Loucy (cell line): ENCODE measurements at regions not wholly inside any gene's neighbourhood (a gene's known extent, or its start where the extent isn't known, plus 50 kb on each side); places are given as distances from the start of the nearest gene placed in this dataset.

Source experiments
- H2AFZ ChIP-seq: fragments of 200-600 bp; sonication (generic); 2 replicates; pipeline ENCODE4 v1.6.0; 2016; ENCODE audit warnings: antibody characterized with exemption, mild to moderate bottlenecking, low read length, moderate library complexity
- H3F3A ChIP-seq: fragments of 200-600 bp; 2 replicates; pipeline ENCODE4 v1.6.0; 2016; ENCODE audit warnings: antibody characterized with exemption, low read depth, mild to moderate bottlenecking
- H3K27me3 ChIP-seq: fragments of 200-600 bp; sonication (generic); 2 replicates; pipeline ENCODE4 v1.6.1; 2014; ENCODE audit warnings: low read length, mild to moderate bottlenecking; ENCODE audit not compliant: insufficient read depth, poor library complexity, severe bottlenecking
- H3K36me3 ChIP-seq: fragments of 200-600 bp; sonication (generic); 2 replicates; pipeline ENCODE4 v1.6.1; 2016; ENCODE audit warnings: low read length; ENCODE audit not compliant: insufficient read depth
- H3K4me1 ChIP-seq: fragments of 200-600 bp; sonication (generic); 2 replicates; pipeline ENCODE4 v1.5.1; 2014; ENCODE audit warnings: low read length, mild to moderate bottlenecking; ENCODE audit not compliant: insufficient read depth, poor library complexity, severe bottlenecking
- H3K4me2 ChIP-seq: fragments of 200-600 bp; sonication (generic); 2 replicates; pipeline ENCODE4 v1.6.0; 2014; ENCODE audit warnings: antibody characterized with exemption, low read length, low read depth, mild to moderate bottlenecking; ENCODE audit not compliant: poor library complexity, severe bottlenecking
- H3K4me3 ChIP-seq: fragments of 200-600 bp; sonication (generic); 2 replicates; pipeline ENCODE4 v1.5.1; 2014; ENCODE audit warnings: low read length, mild to moderate bottlenecking, mixed read lengths; ENCODE audit not compliant: poor library complexity, severe bottlenecking
- H3K79me2 ChIP-seq: fragments of 200-600 bp; sonication (generic); 2 replicates; pipeline ENCODE4 v1.6.1; 2014; ENCODE audit warnings: low read length; ENCODE audit not compliant: insufficient read depth
- H3K9ac ChIP-seq: fragments of 200-600 bp; sonication (generic); 2 replicates; pipeline ENCODE4 v1.6.0; 2014; ENCODE audit warnings: mild to moderate bottlenecking, low read depth, low read length, moderate library complexity; ENCODE audit not compliant: poor library complexity, severe bottlenecking
- H3K9me2 ChIP-seq: fragments of 200-600 bp; sonication (generic); replicated peaks from 2 replicates; pipeline ENCODE4 v1.6.1; 2016; ENCODE audit warnings: low read depth, low read length, mixed read lengths
- H3K9me3 ChIP-seq: fragments of 200-600 bp; sonication (generic); 2 replicates; pipeline ENCODE4 v1.6.1; 2014; ENCODE audit warnings: mild to moderate bottlenecking, antibody characterized with exemption, low read length, low read depth; ENCODE audit not compliant: insufficient read depth
- H4K20me1 ChIP-seq: fragments of 200-600 bp; sonication (generic); 2 replicates; pipeline ENCODE4 v1.6.0; 2014; ENCODE audit warnings: antibody characterized with exemption, low read length, mild to moderate bottlenecking; ENCODE audit not compliant: insufficient read depth, poor library complexity, severe bottlenecking
- EZH2phosphoT487 ChIP-seq: fragments of 200-600 bp; IDR thresholded peaks from 2 replicates; pipeline ENCODE4 v1.6.1; 2018; ENCODE audit warnings: antibody characterized with exemption, mild to moderate bottlenecking, moderate library complexity, borderline replicate concordance
- TF ChIP-seq, protein P1 (sequence below): fragments of 200-600 bp; sonication (generic); conservative IDR thresholded peaks from 2 replicates; pipeline ENCODE4 v1.5.1; 2014; ENCODE audit warnings: mild to moderate bottlenecking, antibody characterized with exemption, low read length

DNA sequence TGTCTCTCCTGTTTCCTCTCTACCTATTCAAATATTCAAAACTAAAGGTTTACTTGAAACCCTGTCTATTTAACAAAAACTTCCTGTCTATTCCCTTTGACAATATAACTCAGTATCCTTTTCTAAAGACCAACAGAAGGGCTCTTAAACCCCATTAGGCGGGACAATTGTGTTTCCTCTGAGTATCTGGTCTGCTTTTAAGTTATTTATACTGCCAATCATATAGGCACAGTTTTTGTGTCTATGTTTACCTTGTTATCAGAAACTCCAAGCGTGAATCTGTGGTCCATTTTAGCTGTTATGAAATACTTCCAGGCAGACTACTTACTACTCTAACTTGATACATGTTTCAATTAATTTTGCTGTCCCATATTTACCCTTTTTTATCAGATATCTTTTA is 350.0 kb upstream of the CTSO start:
- Histone ChIP-seq H3F3A (no peaks in the 10 kb centered on the region), H3K9ac (no peak overlapping the region), H3K4me1 (no peaks in the 10 kb centered on the region), H3K9me2 (no peaks in the 10 kb centered on the region), H2AFZ (no peak overlapping the region), H3K4me3 (no peak overlapping the region), H3K27me3 (no peaks in the 10 kb centered on the region), H3K4me2 (no peak overlapping the region), H4K20me1 (no peaks in the 10 kb centered on the region), H3K36me3 (no peaks in the 10 kb centered on the region), H3K9me3 (no peaks in the 10 kb centered on the region), H3K79me2 (no peaks in the 10 kb centered on the region)
- TF ChIP-seq, protein P1, sequence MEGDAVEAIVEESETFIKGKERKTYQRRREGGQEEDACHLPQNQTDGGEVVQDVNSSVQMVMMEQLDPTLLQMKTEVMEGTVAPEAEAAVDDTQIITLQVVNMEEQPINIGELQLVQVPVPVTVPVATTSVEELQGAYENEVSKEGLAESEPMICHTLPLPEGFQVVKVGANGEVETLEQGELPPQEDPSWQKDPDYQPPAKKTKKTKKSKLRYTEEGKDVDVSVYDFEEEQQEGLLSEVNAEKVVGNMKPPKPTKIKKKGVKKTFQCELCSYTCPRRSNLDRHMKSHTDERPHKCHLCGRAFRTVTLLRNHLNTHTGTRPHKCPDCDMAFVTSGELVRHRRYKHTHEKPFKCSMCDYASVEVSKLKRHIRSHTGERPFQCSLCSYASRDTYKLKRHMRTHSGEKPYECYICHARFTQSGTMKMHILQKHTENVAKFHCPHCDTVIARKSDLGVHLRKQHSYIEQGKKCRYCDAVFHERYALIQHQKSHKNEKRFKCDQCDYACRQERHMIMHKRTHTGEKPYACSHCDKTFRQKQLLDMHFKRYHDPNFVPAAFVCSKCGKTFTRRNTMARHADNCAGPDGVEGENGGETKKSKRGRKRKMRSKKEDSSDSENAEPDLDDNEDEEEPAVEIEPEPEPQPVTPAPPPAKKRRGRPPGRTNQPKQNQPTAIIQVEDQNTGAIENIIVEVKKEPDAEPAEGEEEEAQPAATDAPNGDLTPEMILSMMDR: no peak
- no peak for TF ChIP-seq EZH2phosphoT487

- H3K9ac ChIP-seq: no peak overlapping the region
- no peaks in the 10 kb centered on the region for H3K79me2 ChIP-seq
- no peaks in the 10 kb centered on the region for H3K27me3 ChIP-seq
- no peaks in the 10 kb centered on the region for H4K20me1 ChIP-seq
- H3F3A ChIP-seq: no peaks in the 10 kb centered on the region
- peak overlapping the region; percentile 10; the same call in 1 of the 2 replicates for H2AFZ ChIP-seq
- no peak overlapping the region for H3K4me3 ChIP-seq
- no peak for TF ChIP-seq EZH2phosphoT487
- TF ChIP-seq, protein P1: no peak
- H3K9me3 ChIP-seq: no peaks in the 10 kb centered on the region
- H3K4me1 ChIP-seq: no peaks in the 10 kb centered on the region
- H3K36me3 ChIP-seq: no peaks in the 10 kb centered on the region
- H3K9me2 ChIP-seq: no peaks in the 10 kb centered on the region
- H3K4me2 ChIP-seq: no peak overlapping the region
Measured at GRCh38 chr4:156298230-156298629, 344.6 kb upstream of the CTSO start.

GRCh38 chr4:156295676-156296195 is 342.1 kb upstream of the CTSO start:
- H3K27me3 ChIP-seq: no peaks in the 10 kb centered on the region
- no peak overlapping the region for H2AFZ ChIP-seq
- no peaks in the 10 kb centered on the region for H3K9me2 ChIP-seq
- no peaks in the 10 kb centered on the region for H4K20me1 ChIP-seq
- no peaks in the 10 kb centered on the region for H3K9me3 ChIP-seq
- H3K4me1 ChIP-seq: no peaks in the 10 kb centered on the region
- no peak overlapping the region for H3K4me3 ChIP-seq
- H3K4me2 ChIP-seq: no peak overlapping the region
- no peaks in the 10 kb centered on the region for H3K79me2 ChIP-seq
- TF ChIP-seq EZH2phosphoT487: no peak
- TF ChIP-seq, protein P1: no peak
- H3K9ac ChIP-seq: no peak overlapping the region
- no peaks in the 10 kb centered on the region for H3K36me3 ChIP-seq
- H3F3A ChIP-seq: no peaks in the 10 kb centered on the region
